ENCODE measurements at regions not wholly inside any gene's neighbourhood (a gene's known extent, or its start where the extent isn't known, plus 50 kb on each side); places are given as distances from the start of the nearest gene placed in this dataset.

- TF ChIP-seq POLR2A (IDR thresholded peaks at IDR 0.05) = no peak
- TF ChIP-seq CTCF (IDR thresholded peaks at IDR 0.05 in 4 of 5, conservative IDR thresholded peaks at IDR 0.05 in 1 of 5) = no peak
These were observed 170.8 kb upstream of the MSX2 start for GRCh38 chr5:174553556-174553955.

Data from gastrocnemius medialis (tissue), 4 donors.